CMK (cell line): ENCODE measurements at regions not wholly inside any gene's neighbourhood (a gene's known extent, or its start where the extent isn't known, plus 50 kb on each side); places are given as distances from the start of the nearest gene placed in this dataset.

Experiments used
- DNase-seq: peaks from one replicate; pipeline ENCODE4 v3.0.0-alpha.2; 2010; ENCODE audit warnings: low read depth

- no peak for DNase-seq
Measured at GRCh38 chr13:106350208-106350607, 185.3 kb downstream of the EFNB2 start.

- no peak for DNase-seq
Measured at GRCh38 chr13:106349080-106349931, 186.2 kb downstream of the EFNB2 start.

GRCh38 chr13:106348075-106348840 lies 187.2 kb downstream of the EFNB2 start:
- no peak for DNase-seq

- no peak for DNase-seq
Measured at GRCh38 chr13:106344342-106344741, 191.1 kb downstream of the EFNB2 start.

GRCh38 chr13:106343836-106344235 lies 191.6 kb downstream of the EFNB2 start:
- DNase-seq: peak; percentile 31

GRCh38 chr13:106340249-106340648 lies 195.2 kb downstream of the EFNB2 start:
- no peak for DNase-seq

GRCh38 chr13:106337096-106337850 lies 198.2 kb downstream of the EFNB2 start:
- DNase-seq: no peak

- DNase-seq: no peak
Measured at GRCh38 chr13:106336668-106337067, 198.8 kb downstream of the EFNB2 start.

- no peak for DNase-seq
Measured at GRCh38 chr13:106332621-106333020, 202.8 kb downstream of the EFNB2 start.

GRCh38 chr13:106331116-106331515 lies 204.3 kb downstream of the EFNB2 start:
- DNase-seq: no peak

- DNase-seq: no peak
Measured at GRCh38 chr13:106329941-106330340, 205.5 kb downstream of the EFNB2 start.

GRCh38 chr13:106326751-106327150 lies 208.7 kb downstream of the EFNB2 start:
- no peak for DNase-seq

- DNase-seq: no peak
Measured at GRCh38 chr13:106324444-106324843, 211.0 kb downstream of the EFNB2 start.

- no peak for DNase-seq
Measured at GRCh38 chr13:106322628-106323027, 212.8 kb downstream of the EFNB2 start.

GRCh38 chr13:106318941-106319411 lies 216.5 kb downstream of the EFNB2 start:
- DNase-seq: no peak

- no peak for DNase-seq
Measured at GRCh38 chr13:106314417-106314816, 221.0 kb downstream of the EFNB2 start.

GRCh38 chr13:106311004-106311403 lies 224.5 kb downstream of the EFNB2 start:
- no peak for DNase-seq

GRCh38 chr13:106310291-106310865 lies 225.1 kb downstream of the EFNB2 start:
- DNase-seq: no peak

GRCh38 chr13:106306748-106307277 lies 228.6 kb downstream of the EFNB2 start:
- DNase-seq: no peak

- no peak for DNase-seq
Measured at GRCh38 chr13:106302843-106303242, 232.6 kb downstream of the EFNB2 start.

- DNase-seq: no peak
Measured at GRCh38 chr13:106302011-106302410, 233.5 kb downstream of the EFNB2 start.

- no peak for DNase-seq
Measured at GRCh38 chr13:106299621-106300020, 235.8 kb downstream of the EFNB2 start.
